Sigmoid colon (tissue), 4 donors: ENCODE measurements at regions not wholly inside any gene's neighbourhood (a gene's known extent, or its start where the extent isn't known, plus 50 kb on each side); places are given as distances from the start of the nearest gene placed in this dataset.

ENCODE experiments used
- POLR2A ChIP-seq, 2 donors: fragments of 450-650 bp; IDR thresholded peaks; one replicate each; pipeline ENCODE4 v1.6.1; 2016; ENCODE audit warnings: antibody characterized with exemption in 2 of 2, mild to moderate bottlenecking in 2 of 2, moderate library complexity in 2 of 2
- POLR2AphosphoS5 ChIP-seq, 4 donors: sonication (generic); formaldehyde crosslinking; IDR thresholded peaks; one replicate each; pipeline ENCODE4 v1.6.1; 2017; ENCODE audit warnings: antibody characterized with exemption in 4 of 4
- TF ChIP-seq, protein P1 (sequence below), 4 experiments: fragments of 450-650 bp in 3 of 4; fragments of 200-600 bp in 1 of 4; IDR thresholded peaks; one replicate each; pipeline ENCODE4 v1.5.1; 2016 to 2019; ENCODE audit warnings: antibody characterized with exemption in 4 of 4, mild to moderate bottlenecking in 3 of 4, moderate library complexity in 2 of 4

DNA sequence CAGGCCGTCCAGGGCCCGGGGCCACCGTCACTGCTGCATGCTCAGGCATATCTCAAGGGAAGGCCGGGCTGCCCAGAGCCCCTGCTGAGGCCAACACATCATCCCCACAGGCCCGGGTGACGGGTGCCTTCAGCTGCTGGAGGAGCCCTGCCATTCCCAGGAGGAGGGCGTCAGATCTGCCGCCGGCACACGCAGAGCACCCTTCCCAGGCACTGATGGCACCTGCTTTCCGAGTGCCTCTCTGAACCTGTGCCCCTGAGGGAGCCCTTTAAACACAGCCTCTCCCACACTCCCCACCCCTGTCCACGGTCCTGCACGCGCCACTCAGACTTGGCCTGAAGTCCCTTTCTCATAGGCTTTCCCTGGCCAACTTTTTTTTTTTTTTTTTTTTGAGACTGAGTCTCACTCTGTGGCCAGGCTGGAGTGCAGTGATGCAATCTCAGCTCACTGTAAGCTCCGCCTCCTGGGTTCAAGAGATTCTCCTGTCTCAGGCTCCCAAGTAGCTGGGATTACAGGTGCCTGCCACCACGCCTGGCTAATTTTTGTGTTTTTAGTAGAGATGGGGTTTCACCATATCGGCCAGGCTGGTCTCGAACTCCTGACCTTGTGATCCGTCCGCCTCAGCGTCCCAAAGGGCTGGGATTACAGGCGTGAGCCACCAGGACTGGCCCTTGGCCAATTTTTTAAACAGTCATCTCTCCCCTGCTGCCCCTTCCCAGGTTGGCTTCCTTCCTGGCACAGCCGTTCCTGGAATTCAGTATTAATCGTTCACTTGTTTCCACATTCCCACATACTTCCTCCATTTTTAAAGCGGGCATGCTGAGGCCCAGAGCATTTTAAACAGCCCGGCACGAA, 211.7 kb downstream of the NDUFA10 start:
- TF ChIP-seq, protein P1, sequence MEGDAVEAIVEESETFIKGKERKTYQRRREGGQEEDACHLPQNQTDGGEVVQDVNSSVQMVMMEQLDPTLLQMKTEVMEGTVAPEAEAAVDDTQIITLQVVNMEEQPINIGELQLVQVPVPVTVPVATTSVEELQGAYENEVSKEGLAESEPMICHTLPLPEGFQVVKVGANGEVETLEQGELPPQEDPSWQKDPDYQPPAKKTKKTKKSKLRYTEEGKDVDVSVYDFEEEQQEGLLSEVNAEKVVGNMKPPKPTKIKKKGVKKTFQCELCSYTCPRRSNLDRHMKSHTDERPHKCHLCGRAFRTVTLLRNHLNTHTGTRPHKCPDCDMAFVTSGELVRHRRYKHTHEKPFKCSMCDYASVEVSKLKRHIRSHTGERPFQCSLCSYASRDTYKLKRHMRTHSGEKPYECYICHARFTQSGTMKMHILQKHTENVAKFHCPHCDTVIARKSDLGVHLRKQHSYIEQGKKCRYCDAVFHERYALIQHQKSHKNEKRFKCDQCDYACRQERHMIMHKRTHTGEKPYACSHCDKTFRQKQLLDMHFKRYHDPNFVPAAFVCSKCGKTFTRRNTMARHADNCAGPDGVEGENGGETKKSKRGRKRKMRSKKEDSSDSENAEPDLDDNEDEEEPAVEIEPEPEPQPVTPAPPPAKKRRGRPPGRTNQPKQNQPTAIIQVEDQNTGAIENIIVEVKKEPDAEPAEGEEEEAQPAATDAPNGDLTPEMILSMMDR (IDR thresholded peaks at IDR 0.05), result no peak
- no peak for TF ChIP-seq POLR2AphosphoS5 (IDR thresholded peaks at IDR 0.05)
- TF ChIP-seq POLR2A (IDR thresholded peaks at IDR 0.05), result no peak
